DND-41 (cell line): ENCODE measurements at regions not wholly inside any gene's neighbourhood (a gene's known extent, or its start where the extent isn't known, plus 50 kb on each side); places are given as distances from the start of the nearest gene placed in this dataset.

Experiments used
- EZH2 ChIP-seq: IDR thresholded peaks from 3 replicates; pipeline ENCODE4 v1.6.1; 2012; ENCODE audit warnings: borderline replicate concordance, low read depth, mild to moderate bottlenecking, moderate library complexity, low read length, inconsistent platforms; ENCODE audit not compliant: severe bottlenecking
- TF ChIP-seq, protein P1 (sequence below): IDR thresholded peaks from 2 replicates; pipeline ENCODE4 v1.5.1; 2012; ENCODE audit warnings: borderline replicate concordance, low read length, moderate library complexity, mild to moderate bottlenecking; ENCODE audit not compliant: poor library complexity, severe bottlenecking; ENCODE audit errors: extremely low read depth

DNA sequence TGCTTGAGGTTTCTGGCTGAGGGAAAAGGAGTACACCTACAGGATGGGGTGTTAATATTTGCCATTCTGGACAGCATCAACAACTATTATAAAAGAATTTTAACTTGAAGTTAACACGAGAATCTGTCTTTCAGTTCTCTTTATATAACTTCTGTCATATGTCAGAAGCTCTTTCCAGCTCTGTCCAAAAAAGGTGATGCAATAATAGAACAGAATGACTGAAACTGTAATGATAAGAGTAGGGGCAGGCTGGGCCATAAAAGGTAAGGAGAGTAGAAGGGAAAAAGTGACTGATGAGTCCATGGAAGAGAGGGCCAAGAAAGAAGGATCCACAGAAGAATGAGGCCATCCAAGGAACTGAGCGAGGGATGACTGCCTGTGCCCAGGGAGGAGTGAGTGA lies 966.7 kb upstream of the FBXO33 start:
- TF ChIP-seq, protein P1, sequence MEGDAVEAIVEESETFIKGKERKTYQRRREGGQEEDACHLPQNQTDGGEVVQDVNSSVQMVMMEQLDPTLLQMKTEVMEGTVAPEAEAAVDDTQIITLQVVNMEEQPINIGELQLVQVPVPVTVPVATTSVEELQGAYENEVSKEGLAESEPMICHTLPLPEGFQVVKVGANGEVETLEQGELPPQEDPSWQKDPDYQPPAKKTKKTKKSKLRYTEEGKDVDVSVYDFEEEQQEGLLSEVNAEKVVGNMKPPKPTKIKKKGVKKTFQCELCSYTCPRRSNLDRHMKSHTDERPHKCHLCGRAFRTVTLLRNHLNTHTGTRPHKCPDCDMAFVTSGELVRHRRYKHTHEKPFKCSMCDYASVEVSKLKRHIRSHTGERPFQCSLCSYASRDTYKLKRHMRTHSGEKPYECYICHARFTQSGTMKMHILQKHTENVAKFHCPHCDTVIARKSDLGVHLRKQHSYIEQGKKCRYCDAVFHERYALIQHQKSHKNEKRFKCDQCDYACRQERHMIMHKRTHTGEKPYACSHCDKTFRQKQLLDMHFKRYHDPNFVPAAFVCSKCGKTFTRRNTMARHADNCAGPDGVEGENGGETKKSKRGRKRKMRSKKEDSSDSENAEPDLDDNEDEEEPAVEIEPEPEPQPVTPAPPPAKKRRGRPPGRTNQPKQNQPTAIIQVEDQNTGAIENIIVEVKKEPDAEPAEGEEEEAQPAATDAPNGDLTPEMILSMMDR: no peak
- no peak for TF ChIP-seq EZH2
